ENCODE measurements at regions not wholly inside any gene's neighbourhood (a gene's known extent, or its start where the extent isn't known, plus 50 kb on each side); places are given as distances from the start of the nearest gene placed in this dataset.
A peak's percentile ranks its signal among the peaks of the same experiment; 100 is the strongest.
"Not testable (repeated sequence)": the region's sequence is repeated elsewhere in the genome, so short reads cannot be mapped to it uniquely, and the experiment has no call there.

GRCh38 chr17:13204607-13205237 lies 186.9 kb upstream of the ELAC2 start:
- DNase-seq, result no peak

GRCh38 chr17:13202835-13203234 lies 185.0 kb upstream of the ELAC2 start:
- DNase-seq, result no peak

- no peak for DNase-seq
Observed at GRCh38 chr17:13200671-13201070, 182.8 kb upstream of the ELAC2 start.

- DNase-seq, result no peak
Observed at GRCh38 chr17:13199425-13199824, 181.6 kb upstream of the ELAC2 start.

- no peak for DNase-seq
Observed at GRCh38 chr17:13197586-13197985, 179.8 kb upstream of the ELAC2 start.

GRCh38 chr17:13194887-13195286 lies 177.1 kb upstream of the ELAC2 start:
- no peak for DNase-seq

GRCh38 chr17:13182854-13183253 lies 165.0 kb upstream of the ELAC2 start:
- DNase-seq, result peak in 2 of 3 experiments; percentile 60 to 88

- DNase-seq, result no peak
Observed at GRCh38 chr17:13182450-13182849, 164.6 kb upstream of the ELAC2 start.

GRCh38 chr17:13181683-13182082 lies 163.9 kb upstream of the ELAC2 start:
- DNase-seq, result no peak

GRCh38 chr17:13176436-13176835 lies 158.6 kb upstream of the ELAC2 start:
- DNase-seq, result no peak

- no peak for DNase-seq
Observed at GRCh38 chr17:13171790-13172189, 154.0 kb upstream of the ELAC2 start.

GRCh38 chr17:13162361-13162760 lies 144.5 kb upstream of the ELAC2 start:
- no peak for DNase-seq

GRCh38 chr17:13160790-13161189 lies 143.0 kb upstream of the ELAC2 start:
- DNase-seq, result no peak

- DNase-seq, result no peak
Observed at GRCh38 chr17:13160296-13160695, 142.5 kb upstream of the ELAC2 start.

- no peak for DNase-seq
Observed at GRCh38 chr17:13158494-13159240, 140.8 kb upstream of the ELAC2 start.

GRCh38 chr17:13157656-13158055 lies 139.8 kb upstream of the ELAC2 start:
- no peak for DNase-seq

- DNase-seq, result peak in 1 of 3 experiments; percentile 3
Observed at GRCh38 chr17:13154930-13155329, 137.1 kb upstream of the ELAC2 start.

- peak in 1 of 3 experiments; percentile 1 for DNase-seq
Observed at GRCh38 chr17:13154398-13154797, 136.6 kb upstream of the ELAC2 start.

- no peak for DNase-seq
Observed at GRCh38 chr17:13153036-13153435, 135.2 kb upstream of the ELAC2 start.

GRCh38 chr17:13152501-13152900 lies 134.7 kb upstream of the ELAC2 start:
- no peak for DNase-seq

- not testable (repeated sequence) for DNase-seq
Observed at GRCh38 chr17:13150738-13151137, 132.9 kb upstream of the ELAC2 start.

- no peak for DNase-seq
Observed at GRCh38 chr17:13143001-13143400, 125.2 kb upstream of the ELAC2 start.

GRCh38 chr17:13140750-13141149 lies 122.9 kb upstream of the ELAC2 start:
- DNase-seq, result peak in 1 of 3 experiments; percentile 1

- no peak for DNase-seq
Observed at GRCh38 chr17:13135506-13135905, 117.7 kb upstream of the ELAC2 start.

GRCh38 chr17:13134076-13134475 lies 116.2 kb upstream of the ELAC2 start:
- DNase-seq, result no peak

Measured in NCI-H1417 (cell line).